ENCODE measurements at regions not wholly inside any gene's neighbourhood (a gene's known extent, or its start where the extent isn't known, plus 50 kb on each side); places are given as distances from the start of the nearest gene placed in this dataset.

DNA sequence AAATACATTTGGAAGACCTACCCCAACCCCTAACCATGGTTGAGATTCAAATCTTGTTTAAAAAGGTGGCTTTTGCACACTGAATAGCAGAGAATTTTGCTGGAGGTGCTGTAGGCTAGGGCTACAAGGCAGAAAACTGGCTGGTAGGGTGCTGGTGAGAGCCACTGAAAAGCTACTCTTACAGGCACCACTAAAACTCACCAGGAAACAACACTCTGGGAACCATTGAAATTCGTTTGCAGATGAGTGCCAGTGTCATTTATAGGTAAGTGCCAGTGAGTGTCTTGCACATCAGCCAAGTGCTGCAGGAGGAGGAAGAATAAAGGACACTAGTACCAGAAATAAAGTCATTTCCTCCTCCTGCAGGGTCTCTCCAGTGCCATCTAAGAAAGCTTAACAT is 610.2 kb downstream of the ZNF385D start:
- Histone ChIP-seq H3K4me3 (replicated peaks; ENCODE audit: low read depth, low read length) (no peak overlapping the region), H3K27me3 (replicated peaks; ENCODE audit: control insufficient read depth, insufficient read depth, low read length) (no peaks in the 10 kb centered on the region), H3K36me3 (ENCODE audit: control insufficient read depth, insufficient read depth, low read length) (no peaks in the 10 kb centered on the region)
- TF ChIP-seq, protein P1, sequence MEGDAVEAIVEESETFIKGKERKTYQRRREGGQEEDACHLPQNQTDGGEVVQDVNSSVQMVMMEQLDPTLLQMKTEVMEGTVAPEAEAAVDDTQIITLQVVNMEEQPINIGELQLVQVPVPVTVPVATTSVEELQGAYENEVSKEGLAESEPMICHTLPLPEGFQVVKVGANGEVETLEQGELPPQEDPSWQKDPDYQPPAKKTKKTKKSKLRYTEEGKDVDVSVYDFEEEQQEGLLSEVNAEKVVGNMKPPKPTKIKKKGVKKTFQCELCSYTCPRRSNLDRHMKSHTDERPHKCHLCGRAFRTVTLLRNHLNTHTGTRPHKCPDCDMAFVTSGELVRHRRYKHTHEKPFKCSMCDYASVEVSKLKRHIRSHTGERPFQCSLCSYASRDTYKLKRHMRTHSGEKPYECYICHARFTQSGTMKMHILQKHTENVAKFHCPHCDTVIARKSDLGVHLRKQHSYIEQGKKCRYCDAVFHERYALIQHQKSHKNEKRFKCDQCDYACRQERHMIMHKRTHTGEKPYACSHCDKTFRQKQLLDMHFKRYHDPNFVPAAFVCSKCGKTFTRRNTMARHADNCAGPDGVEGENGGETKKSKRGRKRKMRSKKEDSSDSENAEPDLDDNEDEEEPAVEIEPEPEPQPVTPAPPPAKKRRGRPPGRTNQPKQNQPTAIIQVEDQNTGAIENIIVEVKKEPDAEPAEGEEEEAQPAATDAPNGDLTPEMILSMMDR (IDR thresholded peaks at IDR 0.05; ENCODE audit: insufficient read depth, low read length, poor library complexity, severe bottlenecking) = no peak
- DNase-seq (ENCODE audit: extremely low read depth, insufficient read length) = no peak

DNA sequence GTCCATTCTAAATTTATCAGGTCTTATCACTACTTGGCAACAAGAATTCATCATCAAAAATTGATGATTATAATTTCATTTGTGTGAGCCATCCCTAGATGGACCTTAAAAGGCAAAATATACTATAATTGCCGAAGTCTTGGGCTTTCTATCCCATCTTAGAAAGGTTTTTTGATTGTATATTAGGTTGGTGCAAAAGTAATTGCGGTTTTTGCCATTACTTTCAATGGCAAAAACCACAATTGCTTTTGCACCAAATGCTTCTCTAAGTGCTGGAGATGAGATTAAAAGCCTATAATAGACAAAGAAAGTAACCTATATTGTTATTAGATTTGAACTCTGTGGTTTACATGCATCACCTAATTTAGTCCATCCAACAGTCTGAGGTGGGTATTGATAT is 612.9 kb downstream of the ZNF385D start:
- Histone ChIP-seq H3K27me3 (replicated peaks; ENCODE audit: control insufficient read depth, insufficient read depth, low read length) (no peaks in the 10 kb centered on the region), H3K4me3 (replicated peaks; ENCODE audit: low read depth, low read length) (no peak overlapping the region), H3K36me3 (ENCODE audit: control insufficient read depth, insufficient read depth, low read length) (no peaks in the 10 kb centered on the region)
- TF ChIP-seq, protein P1 (IDR thresholded peaks at IDR 0.05; ENCODE audit: insufficient read depth, low read length, poor library complexity, severe bottlenecking) = no peak
- no peak for DNase-seq (ENCODE audit: extremely low read depth, insufficient read length)

DNA sequence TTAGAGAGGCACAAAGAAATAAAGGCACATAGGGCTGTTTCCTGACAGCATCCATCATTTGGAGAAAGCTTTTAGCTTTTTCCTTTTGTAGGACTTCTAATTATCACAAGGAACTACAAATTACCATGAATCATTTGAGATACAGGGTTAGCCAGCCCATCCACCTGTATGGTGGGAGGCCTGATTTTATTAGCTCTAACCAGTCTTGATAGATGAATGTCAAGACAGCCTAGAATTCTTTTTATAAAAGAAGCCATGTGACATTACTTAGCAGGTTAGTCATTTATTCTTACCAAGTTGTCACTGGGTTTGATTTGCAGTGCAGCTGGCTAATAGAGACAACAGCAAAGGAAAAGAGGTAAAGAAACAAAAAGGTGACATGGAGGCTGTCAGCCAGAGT is 618.1 kb downstream of the ZNF385D start:
- Histone ChIP-seq H3K4me3 (replicated peaks; ENCODE audit: low read depth, low read length) (no peak overlapping the region), H3K36me3 (ENCODE audit: control insufficient read depth, insufficient read depth, low read length) (no peaks in the 10 kb centered on the region), H3K27me3 (replicated peaks; ENCODE audit: control insufficient read depth, insufficient read depth, low read length) (no peaks in the 10 kb centered on the region)
- DNase-seq (ENCODE audit: extremely low read depth, insufficient read length) = no peak
- TF ChIP-seq, protein P1 (IDR thresholded peaks at IDR 0.05; ENCODE audit: insufficient read depth, low read length, poor library complexity, severe bottlenecking) = no peak

DNA sequence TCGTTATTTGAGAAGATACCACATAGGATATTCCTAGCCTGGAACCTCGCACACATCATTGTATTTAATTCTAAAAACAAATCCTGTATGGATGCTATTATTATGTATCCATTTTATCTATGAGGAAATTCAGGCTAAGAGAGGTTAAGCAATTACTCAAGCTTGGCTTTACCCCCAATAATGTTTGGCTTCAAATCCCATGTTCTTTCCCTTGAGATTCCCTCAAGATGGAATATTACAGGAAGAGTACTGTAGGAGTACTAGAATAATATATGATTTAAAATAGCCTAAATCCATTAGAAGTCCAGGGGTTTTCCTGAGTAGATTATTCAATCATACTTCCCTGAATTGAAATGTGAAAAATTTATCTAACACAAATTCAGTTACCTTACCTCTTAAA is 630.2 kb downstream of the ZNF385D start:
- no peaks in the 10 kb centered on the region for H3K27me3 ChIP-seq (replicated peaks; ENCODE audit: control insufficient read depth, insufficient read depth, low read length)
- no peaks in the 10 kb centered on the region for H3K36me3 ChIP-seq (ENCODE audit: control insufficient read depth, insufficient read depth, low read length)
- no peak for DNase-seq (ENCODE audit: extremely low read depth, insufficient read length)
- TF ChIP-seq, protein P1 (IDR thresholded peaks at IDR 0.05; ENCODE audit: insufficient read depth, low read length, poor library complexity, severe bottlenecking) = no peak
- H3K4me3 ChIP-seq (replicated peaks; ENCODE audit: low read depth, low read length) = no peak overlapping the region

DNA sequence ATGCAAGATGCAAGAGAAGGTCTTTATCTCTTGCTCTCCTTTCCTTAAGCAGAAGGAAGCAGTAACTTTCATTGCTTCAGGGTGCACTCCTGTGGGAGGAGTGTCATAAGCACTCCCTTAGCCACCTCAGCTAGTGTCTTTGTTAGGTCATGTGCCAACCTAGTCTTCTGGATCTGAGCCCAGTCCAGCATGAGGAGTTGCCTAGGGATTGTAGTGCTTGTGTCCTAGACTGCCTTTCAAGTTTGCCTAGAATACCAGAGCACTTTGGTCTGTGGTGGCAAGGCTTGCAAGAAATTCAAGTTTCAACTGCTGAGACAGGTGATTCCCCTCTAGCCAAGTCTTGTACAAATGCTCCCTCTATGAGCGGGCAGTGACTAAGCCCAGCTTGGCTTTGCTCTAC is 633.6 kb downstream of the ZNF385D start:
- DNase-seq (ENCODE audit: extremely low read depth, insufficient read length) = no peak
- no peaks in the 10 kb centered on the region for H3K27me3 ChIP-seq (replicated peaks; ENCODE audit: control insufficient read depth, insufficient read depth, low read length)
- TF ChIP-seq, protein P1 (IDR thresholded peaks at IDR 0.05; ENCODE audit: insufficient read depth, low read length, poor library complexity, severe bottlenecking) = no peak
- no peaks in the 10 kb centered on the region for H3K36me3 ChIP-seq (ENCODE audit: control insufficient read depth, insufficient read depth, low read length)
- no peak overlapping the region for H3K4me3 ChIP-seq (replicated peaks; ENCODE audit: low read depth, low read length)

DNA sequence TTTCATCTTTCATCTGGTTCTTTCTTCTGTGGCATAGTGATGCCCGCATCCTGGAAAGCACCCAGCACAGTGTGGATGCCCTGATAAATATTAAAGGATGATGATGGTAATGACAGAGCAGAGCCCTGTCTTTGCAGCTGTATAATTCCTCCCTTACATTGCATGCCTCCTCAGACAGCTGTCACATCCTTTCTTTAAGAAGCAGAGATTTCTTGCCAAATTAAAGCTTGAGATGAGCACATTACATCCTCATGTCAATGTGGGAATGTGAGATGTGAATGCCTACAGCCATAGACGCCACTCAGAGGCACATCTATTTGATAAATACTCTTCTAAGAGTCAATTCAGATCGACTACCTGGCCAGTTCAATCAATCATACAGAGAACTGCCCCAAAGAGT is 642.0 kb downstream of the ZNF385D start:
- no peaks in the 10 kb centered on the region for H3K27me3 ChIP-seq (replicated peaks; ENCODE audit: control insufficient read depth, insufficient read depth, low read length)
- no peak for DNase-seq (ENCODE audit: extremely low read depth, insufficient read length)
- TF ChIP-seq, protein P1 (IDR thresholded peaks at IDR 0.05; ENCODE audit: insufficient read depth, low read length, poor library complexity, severe bottlenecking) = no peak

More for the DNA sequence above, 642.0 kb downstream of the ZNF385D start:
- H3K36me3 ChIP-seq (ENCODE audit: control insufficient read depth, insufficient read depth, low read length) = no peaks in the 10 kb centered on the region
- no peak overlapping the region for H3K4me3 ChIP-seq (replicated peaks; ENCODE audit: low read depth, low read length)

All from GM06990 (cell line).